ENCODE measurements at regions not wholly inside any gene's neighbourhood (a gene's known extent, or its start where the extent isn't known, plus 50 kb on each side); places are given as distances from the start of the nearest gene placed in this dataset.

DNA sequence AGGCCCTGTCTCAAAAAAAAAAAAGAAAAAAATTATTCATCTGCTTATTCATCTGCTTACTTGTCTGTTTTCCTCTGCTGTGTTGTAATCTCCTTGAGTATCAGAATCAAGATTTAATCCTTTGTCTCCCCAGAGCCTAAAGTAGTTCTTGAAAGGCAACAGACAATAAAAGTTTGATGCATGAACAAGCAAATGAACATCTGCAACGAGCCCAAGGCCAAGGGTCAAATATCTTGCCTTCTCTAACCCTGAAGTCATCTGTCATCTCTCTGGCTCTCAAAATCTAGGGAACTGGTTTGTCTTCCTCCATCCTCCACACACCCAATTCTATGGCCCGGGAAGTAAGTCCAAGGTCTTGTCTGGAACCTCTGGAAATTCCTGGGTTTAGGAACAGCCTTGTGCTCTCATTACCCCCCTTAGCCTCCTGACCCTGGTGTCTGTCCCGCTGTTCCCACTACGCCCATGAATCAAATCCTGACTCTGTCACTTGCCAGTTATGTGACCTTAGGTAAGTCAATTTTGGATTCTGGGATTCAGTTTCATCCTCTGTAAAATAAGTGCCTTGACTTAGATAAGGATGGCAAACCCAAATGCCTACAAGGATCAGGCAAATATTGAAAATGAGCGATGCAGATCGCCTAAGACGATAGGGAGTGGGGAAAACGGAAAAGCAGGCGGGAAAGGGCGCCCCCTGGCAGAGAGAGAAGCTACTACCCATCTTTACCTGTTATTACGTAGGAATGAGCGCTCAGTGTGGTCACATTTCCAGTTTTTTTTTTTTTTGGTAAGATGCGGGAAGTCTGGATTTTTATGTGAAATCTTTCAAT, 102.7 kb upstream of the DHX15 start:
- H3K4me1 ChIP-seq, result no peaks in the 10 kb centered on the region
- H3K36me3 ChIP-seq, result no peaks in the 10 kb centered on the region
- no peaks in the 10 kb centered on the region for H3K9me3 ChIP-seq
- TF ChIP-seq, protein P1, sequence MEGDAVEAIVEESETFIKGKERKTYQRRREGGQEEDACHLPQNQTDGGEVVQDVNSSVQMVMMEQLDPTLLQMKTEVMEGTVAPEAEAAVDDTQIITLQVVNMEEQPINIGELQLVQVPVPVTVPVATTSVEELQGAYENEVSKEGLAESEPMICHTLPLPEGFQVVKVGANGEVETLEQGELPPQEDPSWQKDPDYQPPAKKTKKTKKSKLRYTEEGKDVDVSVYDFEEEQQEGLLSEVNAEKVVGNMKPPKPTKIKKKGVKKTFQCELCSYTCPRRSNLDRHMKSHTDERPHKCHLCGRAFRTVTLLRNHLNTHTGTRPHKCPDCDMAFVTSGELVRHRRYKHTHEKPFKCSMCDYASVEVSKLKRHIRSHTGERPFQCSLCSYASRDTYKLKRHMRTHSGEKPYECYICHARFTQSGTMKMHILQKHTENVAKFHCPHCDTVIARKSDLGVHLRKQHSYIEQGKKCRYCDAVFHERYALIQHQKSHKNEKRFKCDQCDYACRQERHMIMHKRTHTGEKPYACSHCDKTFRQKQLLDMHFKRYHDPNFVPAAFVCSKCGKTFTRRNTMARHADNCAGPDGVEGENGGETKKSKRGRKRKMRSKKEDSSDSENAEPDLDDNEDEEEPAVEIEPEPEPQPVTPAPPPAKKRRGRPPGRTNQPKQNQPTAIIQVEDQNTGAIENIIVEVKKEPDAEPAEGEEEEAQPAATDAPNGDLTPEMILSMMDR (IDR thresholded peaks at IDR 0.05), result peak; percentile 55
- ATAC-seq (peak; percentile 74 to 88), DNase-seq (peak; percentile 53)
- intact Hi-C loops (cut with DNase I), result no loop called here
- no peak overlapping the region for H3K27ac ChIP-seq
- H3K4me3 ChIP-seq, result no peak overlapping the region
- no peaks in the 10 kb centered on the region for H3K27me3 ChIP-seq (ENCODE audit: low read depth)

DNA sequence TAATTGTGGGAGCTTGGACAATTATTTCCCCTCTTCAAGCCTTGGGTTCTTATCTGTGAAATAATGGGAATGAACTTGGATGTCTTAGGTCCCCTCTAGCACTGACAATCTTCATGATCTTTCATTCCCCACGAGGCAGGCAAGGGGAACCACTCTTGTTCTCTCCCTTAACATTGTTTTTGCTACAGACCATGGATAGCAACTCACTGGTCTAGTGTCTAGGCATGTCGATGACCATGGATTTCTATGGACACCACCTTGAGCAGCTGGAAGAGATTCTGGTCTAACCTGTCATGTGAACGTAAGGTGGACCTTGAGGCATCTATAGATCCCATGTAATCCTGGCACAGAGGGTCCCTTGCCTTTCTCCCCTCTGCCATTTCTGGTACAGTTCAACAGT, 104.1 kb upstream of the DHX15 start:
- H3K27ac ChIP-seq, result no peak overlapping the region
- DNase-seq, result no peak
- TF ChIP-seq, protein P1 (IDR thresholded peaks at IDR 0.05), result no peak
- H3K4me3 ChIP-seq, result no peak overlapping the region
- no peaks in the 10 kb centered on the region for H3K4me1 ChIP-seq
- H3K36me3 ChIP-seq, result no peaks in the 10 kb centered on the region
- no peaks in the 10 kb centered on the region for H3K27me3 ChIP-seq (ENCODE audit: low read depth)
- no peak for ATAC-seq
- H3K9me3 ChIP-seq, result no peaks in the 10 kb centered on the region
- intact Hi-C loops (cut with DNase I), result no loop called here

DNA sequence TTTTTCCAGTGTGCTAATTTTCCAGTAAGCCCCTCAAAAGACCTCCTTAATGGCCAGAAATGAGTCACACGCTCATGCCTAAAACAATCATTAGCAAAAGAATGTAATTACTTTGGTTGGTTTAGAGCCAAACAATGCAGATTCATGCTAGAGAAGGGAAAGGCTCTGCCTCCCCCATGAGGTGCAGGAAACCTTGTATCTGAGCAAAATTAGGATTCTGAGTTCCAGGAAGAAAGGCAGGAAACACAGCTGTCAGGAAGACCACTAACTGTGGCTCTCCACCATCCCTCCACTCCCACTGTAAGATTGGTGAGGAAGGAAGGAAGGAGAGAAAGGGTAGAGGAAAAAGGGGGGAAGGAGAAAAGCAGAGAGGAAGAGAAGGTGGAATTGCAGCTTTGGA, 104.9 kb upstream of the DHX15 start:
- H3K36me3 ChIP-seq, result no peaks in the 10 kb centered on the region
- intact Hi-C loops (cut with DNase I), result no loop called here
- H3K9me3 ChIP-seq, result no peaks in the 10 kb centered on the region
- ATAC-seq, result no peak
- no peak overlapping the region for H3K4me3 ChIP-seq
- TF ChIP-seq, protein P1 (IDR thresholded peaks at IDR 0.05), result no peak
- H3K27me3 ChIP-seq (ENCODE audit: low read depth), result no peaks in the 10 kb centered on the region
- no peak overlapping the region for H3K27ac ChIP-seq
- DNase-seq, result no peak
- no peaks in the 10 kb centered on the region for H3K4me1 ChIP-seq

DNA sequence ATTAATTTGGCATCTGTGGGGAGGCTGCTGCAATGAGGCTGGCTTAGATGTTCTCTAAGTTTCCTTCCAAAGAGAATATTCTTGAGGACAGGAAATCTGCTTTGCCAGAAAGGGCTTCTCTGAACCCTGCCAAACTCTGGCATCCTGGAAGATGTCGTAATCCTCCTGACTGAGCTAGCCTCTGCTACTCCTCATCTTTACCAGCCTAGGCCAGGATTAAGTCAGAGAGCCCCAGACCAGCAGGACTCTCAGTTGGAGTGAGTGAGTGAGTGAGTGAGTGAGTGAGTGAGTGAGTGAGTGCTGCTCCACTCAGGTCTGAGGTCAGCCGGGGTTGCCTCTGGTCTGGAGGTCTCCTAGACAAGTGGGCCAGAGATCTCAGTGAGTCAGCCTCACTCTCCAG, 104.9 kb upstream of the SOD3 start:
- intact Hi-C loops (cut with DNase I), result no loop called here
- DNase-seq, result no peak
- Histone ChIP-seq H3K36me3 (no peaks in the 10 kb centered on the region), H3K4me1 (no peaks in the 10 kb centered on the region), H3K9me3 (no peaks in the 10 kb centered on the region), H3K4me3 (no peak overlapping the region), H3K27me3 (ENCODE audit: low read depth) (no peaks in the 10 kb centered on the region), H3K27ac (no peak overlapping the region)
- ATAC-seq, result peak in 1 of 2 donors; percentile 30
- TF ChIP-seq, protein P1 (IDR thresholded peaks at IDR 0.05), result no peak

DNA sequence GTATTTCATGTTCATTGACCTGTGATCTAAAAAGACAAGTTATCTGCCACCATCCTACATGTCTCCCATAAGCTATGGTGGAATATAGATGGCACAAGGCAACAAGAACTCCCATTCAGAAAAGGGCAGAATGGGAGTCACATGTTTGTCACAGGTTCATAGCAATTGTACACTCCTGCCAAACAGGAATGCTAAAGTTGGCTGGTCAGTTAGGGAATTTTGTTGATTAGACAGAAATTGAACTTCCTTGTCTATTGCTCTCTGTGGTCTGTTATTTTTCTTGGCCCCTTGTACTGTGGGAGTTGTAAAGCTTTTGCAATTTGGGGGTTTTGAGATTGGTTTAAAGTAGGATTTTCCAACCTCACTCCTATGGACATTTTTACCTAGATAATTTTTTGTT, 101.7 kb upstream of the SOD3 start:
- H3K27me3 ChIP-seq (ENCODE audit: low read depth), result no peaks in the 10 kb centered on the region
- TF ChIP-seq, protein P1 (IDR thresholded peaks at IDR 0.05), result no peak
- no peak overlapping the region for H3K4me3 ChIP-seq
- no peak for ATAC-seq
- intact Hi-C loops (cut with DNase I), result no loop called here
- no peaks in the 10 kb centered on the region for H3K36me3 ChIP-seq
- no peak overlapping the region for H3K27ac ChIP-seq
- H3K9me3 ChIP-seq, result no peaks in the 10 kb centered on the region
- no peaks in the 10 kb centered on the region for H3K4me1 ChIP-seq
- DNase-seq, result no peak
